Fibroblast of villous mesenchyme (primary cell): ENCODE measurements at regions not wholly inside any gene's neighbourhood (a gene's known extent, or its start where the extent isn't known, plus 50 kb on each side); places are given as distances from the start of the nearest gene placed in this dataset.

Experiments used
- DNase-seq: peaks from one replicate; pipeline ENCODE4 v3.0.0-alpha.2; 2010; ENCODE audit warnings: low read depth
- H3K4me3 ChIP-seq: 2 replicates; pipeline ENCODE4 v1.5.1; 2011; ENCODE audit warnings: low read depth, mild to moderate bottlenecking, low read length
- CTCF ChIP-seq: IDR thresholded peaks from 2 replicates; pipeline ENCODE4 v1.5.1; 2012; ENCODE audit warnings: low read depth, mild to moderate bottlenecking, low read length; ENCODE audit not compliant: insufficient read depth

GRCh38 chr15:81442454-81442853 is 68.4 kb upstream of the TMC3 start:
- no peak for DNase-seq
- H3K4me3 ChIP-seq: no peak overlapping the region
- TF ChIP-seq CTCF: no peak

- no peak overlapping the region for H3K4me3 ChIP-seq
- no peak for DNase-seq
- no peak for TF ChIP-seq CTCF
Measured at GRCh38 chr15:81434851-81435250, 60.8 kb upstream of the TMC3 start.

- no peak for DNase-seq
- no peak overlapping the region for H3K4me3 ChIP-seq
- TF ChIP-seq CTCF: no peak
Measured at GRCh38 chr15:81433462-81433861, 59.4 kb upstream of the TMC3 start.

- no peak for DNase-seq
- TF ChIP-seq CTCF: no peak
- no peak overlapping the region for H3K4me3 ChIP-seq
Measured at GRCh38 chr15:81432179-81432578, 58.2 kb upstream of the TMC3 start.

- DNase-seq: no peak
- no peak for TF ChIP-seq CTCF
- H3K4me3 ChIP-seq: no peak overlapping the region
Measured at GRCh38 chr15:81427176-81427575, 53.2 kb upstream of the TMC3 start.

- no peak overlapping the region for H3K4me3 ChIP-seq
- TF ChIP-seq CTCF: no peak
- no peak for DNase-seq
Measured at GRCh38 chr15:81425905-81426304, 51.9 kb upstream of the TMC3 start.
